ENCODE measurements at regions not wholly inside any gene's neighbourhood (a gene's known extent, or its start where the extent isn't known, plus 50 kb on each side); places are given as distances from the start of the nearest gene placed in this dataset.

GRCh38 chr12:19841451-19841850 lies 402.2 kb downstream of the AEBP2 start:
- Mint-ChIP-seq H3K36me3 (ENCODE audit: low read depth, unreplicated experiment) (no peaks in the 10 kb centered on the region), H3K4me3 (ENCODE audit: unreplicated experiment) (no peak overlapping the region), H3K4me1 (ENCODE audit: unreplicated experiment) (no peaks in the 10 kb centered on the region), H3K27ac (ENCODE audit: unreplicated experiment) (no peak overlapping the region), H3K27me3 (ENCODE audit: unreplicated experiment) (no peaks in the 10 kb centered on the region), H3K9me3 (ENCODE audit: unreplicated experiment) (no peaks in the 10 kb centered on the region)
- no peak for TF ChIP-seq CTCF (IDR thresholded peaks at IDR 0.05; ENCODE audit: unreplicated experiment)
- DNase-seq (ENCODE audit: low spot score), result no peak

GRCh38 chr12:19842116-19842515 lies 402.8 kb downstream of the AEBP2 start:
- TF ChIP-seq CTCF (IDR thresholded peaks at IDR 0.05; ENCODE audit: unreplicated experiment), result no peak
- no peaks in the 10 kb centered on the region for H3K36me3 Mint-ChIP-seq (ENCODE audit: low read depth, unreplicated experiment)

GRCh38 chr12:19844224-19844623 lies 404.9 kb downstream of the AEBP2 start:
- no peaks in the 10 kb centered on the region for H3K9me3 Mint-ChIP-seq (ENCODE audit: unreplicated experiment)
- no peaks in the 10 kb centered on the region for H3K4me1 Mint-ChIP-seq (ENCODE audit: unreplicated experiment)
- DNase-seq (ENCODE audit: low spot score), result no peak
- H3K4me3 Mint-ChIP-seq (ENCODE audit: unreplicated experiment), result no peak overlapping the region
- no peaks in the 10 kb centered on the region for H3K27me3 Mint-ChIP-seq (ENCODE audit: unreplicated experiment)
- no peak overlapping the region for H3K27ac Mint-ChIP-seq (ENCODE audit: unreplicated experiment)
- TF ChIP-seq CTCF (IDR thresholded peaks at IDR 0.05; ENCODE audit: unreplicated experiment), result no peak
- no peaks in the 10 kb centered on the region for H3K36me3 Mint-ChIP-seq (ENCODE audit: low read depth, unreplicated experiment)

More at GRCh38 chr12:19842116-19842515, 402.8 kb downstream of the AEBP2 start:
- Mint-ChIP-seq H3K27ac (ENCODE audit: unreplicated experiment) (no peak overlapping the region), H3K27me3 (ENCODE audit: unreplicated experiment) (no peaks in the 10 kb centered on the region), H3K9me3 (ENCODE audit: unreplicated experiment) (no peaks in the 10 kb centered on the region), H3K4me3 (ENCODE audit: unreplicated experiment) (no peak overlapping the region), H3K4me1 (ENCODE audit: unreplicated experiment) (no peaks in the 10 kb centered on the region)
- DNase-seq (ENCODE audit: low spot score), result no peak

- no peak for DNase-seq (ENCODE audit: low spot score)
- H3K9me3 Mint-ChIP-seq (ENCODE audit: unreplicated experiment), result peaks cover 5% of the 10 kb centered on the region
- TF ChIP-seq CTCF (IDR thresholded peaks at IDR 0.05; ENCODE audit: unreplicated experiment), result no peak
- H3K4me3 Mint-ChIP-seq (ENCODE audit: unreplicated experiment), result no peak overlapping the region
- H3K4me1 Mint-ChIP-seq (ENCODE audit: unreplicated experiment), result no peaks in the 10 kb centered on the region
- H3K27me3 Mint-ChIP-seq (ENCODE audit: unreplicated experiment), result peaks cover 4% of the 10 kb centered on the region
- no peak overlapping the region for H3K27ac Mint-ChIP-seq (ENCODE audit: unreplicated experiment)
- no peaks in the 10 kb centered on the region for H3K36me3 Mint-ChIP-seq (ENCODE audit: low read depth, unreplicated experiment)
Measured at GRCh38 chr12:19846574-19846973, 407.3 kb downstream of the AEBP2 start.

- Mint-ChIP-seq H3K36me3 (ENCODE audit: low read depth, unreplicated experiment) (no peaks in the 10 kb centered on the region), H3K9me3 (ENCODE audit: unreplicated experiment) (peaks cover 5% of the 10 kb centered on the region), H3K27ac (ENCODE audit: unreplicated experiment) (no peak overlapping the region), H3K27me3 (ENCODE audit: unreplicated experiment) (peaks cover 4% of the 10 kb centered on the region), H3K4me3 (ENCODE audit: unreplicated experiment) (no peak overlapping the region), H3K4me1 (ENCODE audit: unreplicated experiment) (no peaks in the 10 kb centered on the region)
- DNase-seq (ENCODE audit: low spot score), result no peak
- no peak for TF ChIP-seq CTCF (IDR thresholded peaks at IDR 0.05; ENCODE audit: unreplicated experiment)
Measured at GRCh38 chr12:19847294-19848059, 408.2 kb downstream of the AEBP2 start.
